ENCODE measurements at regions not wholly inside any gene's neighbourhood (a gene's known extent, or its start where the extent isn't known, plus 50 kb on each side); places are given as distances from the start of the nearest gene placed in this dataset.

GRCh38 chr3:153369561-153370374, 207.7 kb downstream of the RAP2B start:
- Mint-ChIP-seq H3K9me3 (ENCODE audit: insufficient read depth) (no peaks in the 10 kb centered on the region), H3K27ac (no peak overlapping the region), H3K4me1 (peaks cover 17% of the 10 kb centered on the region), H3K4me3 (no peak overlapping the region), H3K27me3 (no peaks in the 10 kb centered on the region)
- no peak for DNase-seq
- Histone ChIP-seq H3K27ac (ENCODE audit: low read length in 2 of 2) (no peak overlapping the region), H3K4me2 (replicated peaks; ENCODE audit: low read depth, low read length, poor library complexity, severe bottlenecking) (no peak overlapping the region), H2AFZ (ENCODE audit: insufficient read depth, low read depth, low read length, poor library complexity, severe bottlenecking) (no peak overlapping the region), H3K9ac (ENCODE audit: low read length) (no peak overlapping the region), H4K20me1 (ENCODE audit: control insufficient read depth, insufficient read depth, low read length, poor library complexity, severe bottlenecking) (no peaks in the 10 kb centered on the region), H3K4me3 (ENCODE audit: control extremely low read depth in 1 of 5, extremely low read depth in 1 of 5, insufficient read depth in 1 of 5, low read depth in 2 of 5, low read length in 4 of 5) (no peak overlapping the region), H3K36me3 (replicated peaks in 1 of 2; ENCODE audit: control extremely low read depth in 1 of 2, control insufficient read depth in 1 of 2, extremely low read depth in 1 of 2, insufficient read depth in 2 of 2, low read length in 1 of 2) (no peaks in the 10 kb centered on the region), H3K4me1 (ENCODE audit: control insufficient read depth in 2 of 2, insufficient read depth in 2 of 2, low read length in 2 of 2) (peaks cover 9% of the 10 kb centered on the region in 2 donors), H3K27me3 (replicated peaks in 1 of 4; ENCODE audit: control extremely low read depth in 1 of 4, control insufficient read depth in 3 of 4, insufficient read depth in 4 of 4, low read length in 3 of 4) (no peaks in the 10 kb centered on the region), H3K79me2 (ENCODE audit: control insufficient read depth, insufficient read depth, low read length) (no peaks in the 10 kb centered on the region), H3K9me3 (ENCODE audit: control extremely low read depth in 1 of 3, control insufficient read depth in 2 of 3, insufficient read depth in 1 of 3, low read length in 2 of 3) (peaks cover 0 to 11% (median 2%) of the 10 kb centered on the region in 3 donors)
- ATAC-seq (ENCODE audit: low read depth), result no peak
- ChIA-PET POLR2A (no interaction called here), CTCF (no interaction called here)
- WGBS (ENCODE audit: insufficient coverage), result 93% methylated on average over 25 of the region's 28 CpGs
- intact Hi-C loops (cut with micrococcal nuclease), result no loop called here
- TF ChIP-seq EZH2 (IDR thresholded peaks at IDR 0.05; ENCODE audit: borderline replicate concordance, insufficient read depth, low read depth, low read length, poor library complexity, severe bottlenecking) (no peak), CTCF (IDR thresholded peaks at IDR 0.05) (no peak)

GRCh38 chr3:153370680-153371079, 208.7 kb downstream of the RAP2B start:
- no peaks in the 10 kb centered on the region for H3K36me3 ChIP-seq (replicated peaks in 1 of 2; ENCODE audit: control extremely low read depth in 1 of 2, control insufficient read depth in 1 of 2, extremely low read depth in 1 of 2, insufficient read depth in 2 of 2, low read length in 1 of 2)
- ChIA-PET CTCF (no interaction called here), POLR2A (no interaction called here)
- Mint-ChIP-seq H3K4me1 (peaks cover 17% of the 10 kb centered on the region), H3K27me3 (no peaks in the 10 kb centered on the region), H3K4me3 (no peak overlapping the region), H3K9me3 (ENCODE audit: insufficient read depth) (no peaks in the 10 kb centered on the region), H3K27ac (no peak overlapping the region)
- H4K20me1 ChIP-seq (ENCODE audit: control insufficient read depth, insufficient read depth, low read length, poor library complexity, severe bottlenecking), result no peaks in the 10 kb centered on the region
- no peak overlapping the region for H3K9ac ChIP-seq (ENCODE audit: low read length)
- no peaks in the 10 kb centered on the region for H3K79me2 ChIP-seq (ENCODE audit: control insufficient read depth, insufficient read depth, low read length)
- H3K4me3 ChIP-seq (ENCODE audit: control extremely low read depth in 1 of 5, extremely low read depth in 1 of 5, insufficient read depth in 1 of 5, low read depth in 2 of 5, low read length in 4 of 5), result no peak overlapping the region
- no peak for DNase-seq
- ATAC-seq (ENCODE audit: low read depth), result no peak
- H3K9me3 ChIP-seq (ENCODE audit: control extremely low read depth in 1 of 3, control insufficient read depth in 2 of 3, insufficient read depth in 1 of 3, low read length in 2 of 3), result peaks cover 0 to 8% (median 2%) of the 10 kb centered on the region in 3 donors
- no peak overlapping the region for H2AFZ ChIP-seq (ENCODE audit: insufficient read depth, low read depth, low read length, poor library complexity, severe bottlenecking)
- no CpG with 5 or more reads among the region's 1 CpG for WGBS (ENCODE audit: insufficient coverage)
- intact Hi-C loops (cut with micrococcal nuclease), result no loop called here
- H3K4me2 ChIP-seq (replicated peaks; ENCODE audit: low read depth, low read length, poor library complexity, severe bottlenecking), result no peak overlapping the region
- no peaks in the 10 kb centered on the region for H3K27me3 ChIP-seq (replicated peaks in 1 of 4; ENCODE audit: control extremely low read depth in 1 of 4, control insufficient read depth in 3 of 4, insufficient read depth in 4 of 4, low read length in 3 of 4)
- no peak for TF ChIP-seq EZH2 (IDR thresholded peaks at IDR 0.05; ENCODE audit: borderline replicate concordance, insufficient read depth, low read depth, low read length, poor library complexity, severe bottlenecking)
- no peak for TF ChIP-seq CTCF (IDR thresholded peaks at IDR 0.05)
- H3K27ac ChIP-seq (ENCODE audit: low read length in 2 of 2), result no peak overlapping the region
- peaks cover 9% of the 10 kb centered on the region in 2 donors for H3K4me1 ChIP-seq (ENCODE audit: control insufficient read depth in 2 of 2, insufficient read depth in 2 of 2, low read length in 2 of 2)
